TTC549 (cell line): ENCODE measurements at regions not wholly inside any gene's neighbourhood (a gene's known extent, or its start where the extent isn't known, plus 50 kb on each side); places are given as distances from the start of the nearest gene placed in this dataset.

Source experiments
- FAIRE-seq: peaks from 2 replicates; lab custom pipeline; 2012; peaks lifted over from hg19 to GRCh38; lab: Jason Lieb, UNC

DNA sequence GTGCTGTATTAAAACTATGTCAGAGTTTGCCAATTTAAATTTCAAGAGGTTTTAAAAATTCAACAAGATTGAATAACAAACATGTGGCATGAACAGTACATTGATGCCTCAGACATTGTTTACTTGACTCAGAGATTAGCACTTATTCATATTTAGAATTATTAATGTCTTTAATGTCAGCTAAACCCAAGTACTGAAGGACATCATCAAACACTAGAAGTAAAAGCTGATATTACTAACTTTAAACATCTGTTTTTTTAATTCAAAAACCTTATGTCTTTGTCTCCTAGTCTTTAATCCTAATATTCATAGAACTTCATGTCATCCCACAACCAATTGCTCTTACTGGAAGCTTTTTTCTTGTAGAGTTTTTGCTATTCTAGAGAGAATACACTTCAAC is 406.2 kb upstream of the PCDH7 start:
- no peak for FAIRE-seq

DNA sequence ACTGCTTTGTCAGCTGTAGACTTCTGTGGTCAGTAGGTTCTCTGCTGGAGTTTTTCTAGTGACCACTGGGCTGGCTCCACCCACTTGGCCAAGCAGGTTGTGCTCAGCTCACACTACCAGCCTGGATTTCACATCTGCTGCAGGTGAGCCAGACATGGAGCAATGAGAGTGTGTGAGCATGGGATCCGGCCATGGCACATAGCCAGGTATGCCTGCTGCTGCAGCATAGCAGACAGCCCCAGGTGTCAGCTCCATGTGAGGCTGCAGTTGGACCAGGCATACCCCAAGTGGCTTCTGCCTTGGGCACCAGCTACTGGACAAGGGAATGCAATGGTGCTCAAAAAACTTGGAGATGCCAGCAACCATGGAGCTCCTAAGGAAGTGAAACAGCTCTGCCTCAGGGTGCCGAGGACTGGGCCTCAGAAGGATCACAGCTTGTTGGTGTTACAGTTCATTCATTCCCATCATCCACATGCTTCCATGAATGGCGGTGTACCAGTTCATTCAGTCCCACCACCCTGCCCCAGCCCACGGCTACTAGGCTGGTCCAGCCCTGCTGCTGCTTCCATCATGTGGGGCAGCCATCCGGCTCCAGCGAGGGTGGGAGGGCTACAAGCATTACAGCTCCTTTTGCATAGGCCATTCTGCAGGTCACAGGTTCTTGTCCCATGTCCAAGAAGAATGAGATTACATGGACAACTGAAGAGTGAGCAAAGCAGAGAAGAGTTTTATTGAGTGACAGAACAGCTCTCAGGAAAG is 389.1 kb upstream of the PCDH7 start:
- no peak for FAIRE-seq

DNA sequence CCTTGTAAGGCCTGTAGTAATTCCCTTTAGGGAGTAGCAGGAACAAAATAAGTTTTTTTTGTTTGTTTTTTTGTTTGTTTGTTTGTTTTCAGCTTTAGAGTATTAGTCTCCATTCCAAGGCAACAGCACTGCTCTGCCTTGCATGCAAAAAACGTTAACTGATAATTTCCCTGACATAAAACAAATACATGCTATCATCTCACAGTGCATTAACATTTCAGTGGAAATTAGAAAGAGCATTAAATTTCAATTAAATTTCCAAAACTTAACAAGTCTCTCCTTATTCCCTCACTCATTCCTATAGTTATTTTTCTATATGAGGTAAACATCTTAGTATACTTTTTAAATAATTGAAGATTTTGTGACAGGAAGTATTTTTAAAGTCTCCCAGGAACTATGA is 378.4 kb upstream of the PCDH7 start:
- no peak for FAIRE-seq

DNA sequence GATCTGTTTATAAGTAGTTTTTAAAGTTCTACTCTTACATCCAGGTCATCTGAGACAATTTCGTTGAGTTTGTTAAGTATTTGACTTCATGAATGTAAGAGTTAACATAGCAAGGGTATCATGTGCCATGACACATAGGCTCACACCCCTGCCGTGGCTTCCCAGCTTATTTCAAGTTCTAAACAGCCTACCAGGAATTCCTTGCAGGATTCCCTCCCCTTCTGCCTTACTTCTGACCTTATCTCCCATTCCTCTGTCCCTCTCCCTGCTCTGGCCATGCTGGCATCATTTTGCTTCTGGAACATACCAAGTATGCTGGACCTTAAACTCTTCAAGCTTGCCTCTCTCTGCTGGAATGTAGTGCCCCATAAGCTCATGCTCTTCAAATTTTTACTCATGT is 369.9 kb upstream of the PCDH7 start:
- no peak for FAIRE-seq

DNA sequence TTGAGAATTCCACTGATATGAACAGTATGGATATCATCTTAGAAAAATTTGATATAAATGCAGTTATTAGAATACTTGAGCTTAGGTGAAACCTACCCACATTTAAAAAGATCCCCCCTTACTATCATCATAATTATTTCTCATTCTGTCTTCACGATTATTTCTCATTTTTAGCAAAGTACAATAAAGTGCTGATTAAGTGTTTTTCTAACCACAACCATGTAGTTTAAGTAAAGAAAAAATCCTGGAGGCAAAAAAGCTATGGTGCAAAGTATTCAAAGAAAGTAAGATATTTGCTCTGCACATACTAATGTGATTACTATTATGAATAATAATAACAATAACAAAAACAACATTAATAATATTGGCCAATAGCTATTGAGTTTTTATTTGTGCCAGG is 365.6 kb upstream of the PCDH7 start:
- no peak for FAIRE-seq

DNA sequence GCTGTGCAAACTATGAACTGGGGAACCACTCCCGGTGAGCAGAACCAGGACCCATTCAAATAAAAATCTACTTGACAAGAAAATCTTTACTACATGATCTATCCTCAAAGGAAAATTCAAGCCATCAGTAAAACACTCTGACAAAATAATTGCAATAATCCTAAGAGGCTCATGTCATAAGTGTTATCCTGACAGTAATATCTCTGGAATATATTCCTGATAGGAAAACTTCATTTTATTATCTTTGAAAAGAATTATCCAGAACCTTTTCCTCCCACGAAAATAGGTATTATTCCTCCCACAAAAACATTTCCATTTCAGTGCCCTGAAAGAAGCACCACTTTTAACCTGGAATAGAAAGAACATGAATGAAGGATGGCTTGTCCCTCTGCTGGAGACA is 357.7 kb upstream of the PCDH7 start:
- no peak for FAIRE-seq

DNA sequence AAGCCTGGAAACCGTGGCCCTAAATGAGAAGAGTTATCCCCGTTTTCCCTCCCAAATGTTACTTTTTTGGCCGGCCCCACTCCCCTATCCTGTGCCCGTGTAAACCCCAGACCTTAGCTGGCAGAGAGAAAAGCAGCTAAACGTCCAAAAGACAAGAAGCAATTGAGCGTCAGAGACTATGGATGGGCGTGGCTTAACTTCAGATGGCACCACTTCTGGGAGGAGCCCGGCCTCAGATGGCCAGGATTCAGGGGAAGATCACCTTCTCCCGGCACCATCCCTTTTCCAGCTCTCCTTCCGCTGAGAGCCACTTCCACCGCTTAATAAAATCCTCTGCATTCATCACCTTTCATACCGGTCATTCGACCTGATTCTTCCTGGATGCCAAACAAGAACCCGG is 350.1 kb upstream of the PCDH7 start:
- no peak for FAIRE-seq

DNA sequence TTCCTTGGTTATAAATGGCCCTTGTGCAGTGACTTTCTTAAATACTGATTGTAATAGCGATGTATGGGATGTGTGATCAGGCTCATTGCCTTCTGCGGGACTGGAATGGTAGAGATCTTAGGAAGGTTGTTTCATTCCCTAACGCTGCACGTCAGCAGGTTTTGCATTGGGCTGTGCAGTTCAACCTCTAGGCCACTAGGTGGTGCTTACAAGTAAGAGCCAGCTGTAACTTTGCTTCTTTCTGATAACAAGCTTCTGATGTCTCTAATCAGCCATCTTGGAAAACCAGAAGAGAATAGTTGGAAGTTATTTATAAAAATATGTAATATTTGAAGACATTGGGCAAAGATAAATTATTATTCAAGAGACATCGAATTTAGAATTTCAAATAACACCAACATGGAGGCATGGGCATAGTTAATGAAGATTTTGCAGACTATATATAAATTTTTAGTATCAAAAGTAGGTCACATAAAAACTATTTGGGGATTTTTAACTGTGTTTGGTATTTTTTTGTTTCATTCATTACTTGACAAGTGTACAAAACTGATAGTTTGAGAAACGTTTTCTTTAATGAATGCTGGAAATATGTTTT is 339.7 kb upstream of the PCDH7 start:
- peak; percentile 71 for FAIRE-seq

DNA sequence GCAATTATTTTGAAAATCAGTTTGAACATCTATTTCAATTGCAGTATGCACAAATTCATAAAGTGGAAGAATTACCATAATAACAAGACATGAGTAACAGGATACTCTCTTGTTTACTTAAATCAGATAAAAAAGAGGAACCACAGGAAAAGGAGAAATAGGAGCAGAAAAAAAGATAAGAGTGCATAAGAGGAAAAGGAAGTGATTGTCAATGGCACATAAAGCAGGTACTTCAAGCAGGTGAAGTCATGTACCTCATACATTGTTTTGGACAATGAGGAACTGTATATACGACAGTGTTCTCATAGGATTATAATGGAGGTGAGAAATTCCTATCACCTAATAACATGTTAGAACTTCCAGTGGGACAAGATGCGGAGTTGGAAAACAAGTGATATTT is 334.5 kb upstream of the PCDH7 start:
- FAIRE-seq = no peak

DNA sequence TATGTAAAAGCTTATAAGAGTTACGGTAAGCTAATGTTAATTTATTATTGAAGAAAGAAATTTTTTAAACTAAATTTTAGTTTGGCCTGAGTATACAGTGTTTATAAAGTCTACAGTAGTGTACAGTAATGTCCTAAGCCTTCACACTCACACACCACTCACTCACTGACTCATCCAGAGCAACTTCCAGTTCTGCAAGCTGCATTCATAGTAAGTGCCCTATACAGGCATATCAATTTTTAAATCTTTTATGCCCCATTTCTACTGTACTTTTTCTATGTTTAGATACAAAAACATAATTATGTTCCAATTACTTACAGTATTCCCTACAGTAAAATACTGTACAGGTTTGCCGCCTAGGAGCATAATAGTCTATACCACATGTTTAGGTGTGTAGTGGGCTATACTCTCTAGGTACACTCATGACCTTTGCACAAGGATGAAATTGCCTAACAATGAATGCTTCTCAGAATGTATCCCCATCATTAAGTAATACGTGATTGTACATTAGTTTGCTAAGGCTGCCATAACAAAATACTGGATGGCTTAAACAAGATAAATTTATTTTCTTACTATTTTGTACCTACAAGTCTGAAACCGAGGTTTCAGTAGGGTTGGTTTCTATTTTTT is 333.8 kb upstream of the PCDH7 start:
- FAIRE-seq = no peak

DNA sequence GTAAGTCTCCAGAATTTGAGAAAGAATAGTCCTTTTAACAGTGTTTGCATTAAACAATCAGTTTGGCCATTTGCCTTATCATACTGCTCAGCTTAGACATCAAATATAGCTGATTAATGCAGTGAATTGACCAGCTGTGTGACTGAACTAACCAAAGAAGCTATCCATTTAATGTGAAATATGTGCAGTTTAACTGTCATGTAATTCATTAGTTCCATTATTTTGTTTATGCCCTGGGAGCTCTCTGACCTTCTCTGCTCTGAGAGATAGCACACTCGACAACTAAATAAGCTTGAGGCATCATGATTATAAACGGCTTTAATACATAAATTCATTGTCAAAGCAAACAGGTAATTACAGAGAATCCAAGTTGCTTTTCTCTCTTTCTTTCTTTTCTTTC is 324.3 kb upstream of the PCDH7 start:
- FAIRE-seq = no peak

DNA sequence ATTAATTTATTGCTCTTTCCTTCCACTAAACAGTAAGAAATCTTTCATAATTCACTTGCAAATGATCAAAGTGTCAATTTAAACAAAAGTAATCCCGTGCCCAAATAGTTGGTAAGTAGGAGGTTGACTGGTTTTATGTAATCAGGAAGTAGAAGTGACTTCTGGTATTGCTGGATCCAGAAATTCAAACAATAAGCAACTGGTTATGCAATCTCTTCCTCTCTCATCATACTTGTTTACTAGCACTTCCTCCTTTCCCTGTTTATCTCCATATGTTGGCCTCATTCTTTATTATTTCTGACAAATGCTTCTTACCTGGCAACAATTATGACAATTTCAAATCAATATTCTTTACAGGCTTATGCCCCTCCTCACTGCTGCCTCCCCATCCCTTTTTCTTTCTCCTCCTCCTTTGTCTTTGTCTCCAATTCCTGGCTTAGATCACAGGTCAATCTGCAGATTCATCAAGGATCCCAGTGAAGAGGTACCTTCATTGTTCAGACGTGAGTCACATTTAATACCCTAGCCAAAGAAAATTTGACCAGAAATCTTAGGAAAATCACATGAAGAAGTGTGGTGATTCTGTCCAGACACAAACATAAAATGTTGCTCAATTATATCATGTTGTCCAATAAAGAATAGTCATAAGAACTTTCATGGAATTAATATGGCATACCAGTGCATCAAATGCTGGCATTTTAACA is 323.2 kb upstream of the PCDH7 start:
- no peak for FAIRE-seq

DNA sequence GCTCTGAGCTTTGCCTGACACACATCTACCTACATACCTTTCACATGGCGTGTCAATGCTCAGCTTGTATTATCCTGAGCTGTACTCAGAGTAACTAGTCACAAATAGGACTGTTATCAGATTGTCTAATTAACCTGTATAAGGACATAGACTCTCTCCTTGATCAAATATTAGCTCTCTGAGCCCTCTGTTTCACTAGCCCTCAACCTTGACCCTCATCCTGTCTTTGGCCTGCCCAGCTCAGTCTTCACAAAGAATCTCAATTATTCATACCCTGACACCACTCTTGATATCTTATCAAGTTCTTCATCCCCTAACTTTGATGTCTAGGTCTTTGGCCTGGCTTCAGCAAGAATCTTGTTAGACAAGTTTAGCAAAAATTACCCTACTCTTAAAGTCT is 320.7 kb upstream of the PCDH7 start:
- FAIRE-seq = no peak

DNA sequence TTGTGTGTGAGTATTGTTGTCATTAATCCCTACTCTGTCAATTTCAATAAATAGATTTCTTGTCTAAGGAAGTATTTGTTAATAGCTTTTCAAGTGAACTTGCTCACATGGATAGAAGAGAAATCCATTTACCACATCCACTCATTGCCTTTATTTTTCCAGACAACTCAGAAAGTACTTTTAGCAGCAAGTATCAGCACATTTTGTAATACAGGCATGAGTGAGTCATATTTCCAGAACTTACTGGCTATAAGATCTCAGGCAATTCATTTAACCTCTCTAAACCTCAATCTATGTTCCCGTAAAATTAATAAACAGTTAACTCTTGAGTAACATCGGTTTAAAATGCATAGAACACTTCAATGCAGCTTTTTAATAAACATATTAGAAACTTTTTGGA is 317.9 kb upstream of the PCDH7 start:
- no peak for FAIRE-seq

DNA sequence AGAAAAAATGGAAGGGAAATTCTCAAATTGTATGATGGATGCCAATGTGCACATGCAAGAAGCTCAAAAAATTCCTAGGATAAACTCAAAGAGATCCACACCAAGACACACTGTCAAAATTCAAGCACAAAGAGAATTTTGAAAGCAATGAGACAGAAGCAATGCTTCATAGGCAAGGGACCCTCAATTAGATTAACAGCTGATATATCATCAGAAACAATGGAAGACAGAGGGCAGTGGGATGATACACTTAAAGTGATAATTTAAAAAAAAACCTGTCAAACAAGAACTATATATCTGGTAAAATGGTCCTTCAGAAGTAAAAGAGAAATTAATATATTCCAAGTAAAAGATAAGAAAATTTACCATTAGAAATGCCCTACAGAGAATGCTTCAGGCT is 306.3 kb upstream of the PCDH7 start:
- no peak for FAIRE-seq

DNA sequence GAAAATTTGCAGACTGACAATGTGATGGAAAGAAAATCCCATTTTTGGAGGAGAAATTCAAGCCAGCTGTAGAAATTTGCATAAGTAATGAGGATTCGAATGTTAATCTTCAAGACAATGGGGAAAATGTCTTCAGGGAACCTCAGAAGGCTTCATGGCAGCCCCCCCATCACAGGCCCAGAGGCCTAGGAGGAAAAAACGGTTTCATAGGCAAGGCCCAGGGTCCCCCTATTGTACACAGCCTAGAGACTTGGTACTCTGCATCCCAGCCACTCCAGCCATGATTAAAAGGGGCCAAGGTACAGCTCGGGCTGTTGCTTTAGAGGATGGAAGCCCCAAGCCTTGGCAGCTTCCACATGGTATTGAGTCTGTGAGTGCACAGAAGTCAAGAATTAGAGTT is 303.6 kb upstream of the PCDH7 start:
- no peak for FAIRE-seq

DNA sequence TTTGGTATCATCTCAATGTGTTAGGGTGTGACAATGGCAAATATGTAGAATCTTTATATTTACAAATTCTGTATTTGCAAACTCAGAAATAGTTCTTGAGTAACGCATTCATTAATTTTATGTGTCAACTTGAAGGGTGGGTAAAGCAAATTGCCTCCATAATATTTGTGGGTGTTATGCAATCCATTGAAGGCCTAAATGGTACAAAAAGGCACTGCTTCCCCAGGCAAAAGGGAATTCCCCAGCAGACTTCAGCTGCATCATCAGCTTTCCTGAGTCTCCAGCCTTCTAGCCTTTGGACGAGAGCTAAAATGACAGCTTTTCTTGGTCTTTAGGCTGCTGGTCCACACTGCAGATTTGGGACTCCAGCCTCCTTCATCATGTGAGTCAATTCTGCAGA is 292.2 kb upstream of the PCDH7 start:
- no peak for FAIRE-seq

DNA sequence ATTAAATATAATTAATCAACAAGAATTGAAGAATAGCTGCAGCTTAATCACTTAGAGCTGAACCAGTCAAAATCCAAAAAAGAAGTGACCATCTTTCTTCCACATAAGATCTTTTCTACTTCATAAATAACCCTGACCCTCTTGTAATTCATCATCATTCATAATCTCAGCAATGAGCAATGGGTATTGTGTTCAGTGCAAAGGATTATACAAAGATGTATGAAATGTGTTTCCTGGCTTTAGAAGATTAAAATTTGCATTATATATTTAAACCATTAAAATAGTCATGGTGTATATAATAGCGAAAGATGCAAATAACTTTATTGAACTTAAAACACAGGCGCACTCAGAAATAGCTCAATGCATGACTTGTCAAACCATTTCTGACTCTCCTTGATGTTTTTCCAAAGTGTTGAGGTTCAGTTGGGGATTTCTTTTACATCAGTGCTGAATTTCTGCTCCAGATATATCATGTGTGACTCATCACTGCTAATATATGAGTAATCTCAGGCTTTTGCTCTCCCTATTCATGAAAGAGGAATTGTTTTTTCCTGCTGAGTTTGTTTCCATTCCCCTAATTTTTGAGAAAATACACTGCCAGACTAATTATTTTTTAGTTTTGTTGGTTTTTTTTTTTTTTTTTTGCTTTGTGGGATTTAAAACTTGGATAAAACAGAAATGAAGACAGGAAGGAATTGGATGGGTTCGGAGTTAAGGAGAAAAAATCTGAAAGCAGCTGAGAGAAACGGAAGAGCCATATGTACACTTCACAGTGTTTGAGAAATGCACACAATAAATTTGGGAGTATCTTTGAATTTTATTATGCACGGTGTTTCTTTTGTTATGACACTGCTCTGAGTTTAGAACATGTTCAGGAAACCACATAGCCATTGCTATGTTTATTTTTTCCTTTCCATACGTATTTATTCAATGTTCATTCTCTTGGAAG is 290.1 kb upstream of the PCDH7 start:
- FAIRE-seq = no peak

DNA sequence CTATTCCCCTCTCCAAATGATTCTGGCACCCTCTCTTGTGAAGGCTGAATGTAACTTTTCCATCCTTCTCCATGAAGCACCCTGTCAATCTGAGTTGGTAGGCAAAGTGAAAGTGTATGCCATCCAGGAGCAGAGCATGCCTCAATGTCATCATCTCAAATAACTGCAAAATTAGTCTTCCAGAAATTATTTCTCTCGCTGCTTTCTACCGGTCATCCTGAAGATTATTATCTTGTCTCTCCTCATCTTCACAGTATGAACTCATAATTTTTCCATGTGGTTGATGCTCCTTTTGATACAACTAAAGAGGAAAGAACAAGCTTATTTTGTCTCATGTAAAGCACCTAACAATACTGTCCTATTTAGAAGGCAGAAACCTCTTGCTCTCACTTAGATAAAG is 285.5 kb upstream of the PCDH7 start:
- no peak for FAIRE-seq

DNA sequence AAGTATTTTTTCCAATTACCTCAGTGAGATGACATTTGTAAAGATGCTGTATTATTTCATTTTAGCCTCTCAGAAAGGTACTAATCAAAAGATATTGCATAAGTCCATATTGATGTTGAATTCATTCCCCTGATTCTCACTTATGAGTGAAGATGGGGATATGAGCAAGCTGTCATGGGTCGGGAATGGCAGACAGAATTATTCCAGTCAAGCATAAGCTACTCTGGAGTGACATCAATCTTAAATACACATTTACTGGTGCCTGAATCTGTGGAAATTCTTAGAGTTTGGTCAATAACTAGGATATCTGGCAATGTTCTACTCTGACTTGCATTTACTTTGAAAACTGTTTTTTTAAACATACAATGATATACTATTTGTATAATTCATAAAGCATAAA is 283.8 kb upstream of the PCDH7 start:
- FAIRE-seq = no peak

DNA sequence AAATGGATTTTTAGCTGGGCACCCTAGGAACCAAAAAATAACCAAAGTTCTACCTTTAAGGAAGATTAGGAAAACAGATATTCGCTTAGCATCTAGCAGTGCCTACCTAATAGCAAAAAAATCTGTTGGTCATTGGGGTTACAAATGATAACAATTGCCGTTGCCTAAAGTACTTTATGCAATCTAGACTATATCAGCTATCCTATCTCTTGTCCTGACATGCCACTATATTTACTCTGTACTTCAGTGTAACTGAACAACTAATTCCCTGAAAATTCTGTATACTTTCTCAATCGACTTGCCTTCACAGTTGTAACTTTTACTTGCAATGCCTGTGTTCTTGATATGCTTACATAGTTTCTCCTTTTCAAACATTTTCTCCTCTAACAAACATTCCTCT is 282.9 kb upstream of the PCDH7 start:
- no peak for FAIRE-seq

DNA sequence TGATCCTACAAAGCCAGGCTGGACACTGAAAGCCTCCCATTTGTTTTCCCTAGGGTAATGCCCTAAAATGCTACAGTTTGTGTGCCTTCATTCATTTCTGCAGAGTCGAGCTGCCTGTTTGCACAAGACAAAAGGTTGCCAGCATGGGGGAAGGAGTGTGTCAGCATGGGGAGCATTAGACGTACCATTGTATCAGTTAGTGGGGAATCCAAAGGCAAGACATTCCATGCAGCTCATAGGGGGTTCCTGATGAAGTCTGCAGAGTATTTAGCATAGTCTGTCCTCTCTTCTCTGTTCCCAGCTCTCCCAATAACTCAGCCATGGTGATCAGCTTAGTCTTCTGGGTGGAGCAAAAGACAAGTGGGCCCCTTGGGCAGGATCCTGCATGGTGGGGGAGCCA is 276.9 kb upstream of the PCDH7 start:
- FAIRE-seq = no peak
